Right ventricle myocardium superior (tissue), 1 donor: ENCODE measurements at regions not wholly inside any gene's neighbourhood (a gene's known extent, or its start where the extent isn't known, plus 50 kb on each side); places are given as distances from the start of the nearest gene placed in this dataset.
"Not testable (repeated sequence)": the region's sequence is repeated elsewhere in the genome, so short reads cannot be mapped to it uniquely, and the experiment has no call there.

Experiments
- ATAC-seq: fragments of 200-7000 bp; cut with Tn5 transposase; one replicate; pipeline ENCODE4 v1.9.1; 2020; ENCODE audit warnings: mild to moderate bottlenecking; ENCODE audit not compliant: poor library complexity
- DNase-seq: peaks from one replicate; pipeline ENCODE4 v3.0.0-alpha.2; 2020
- intact Hi-C: fragments of 100-400 bp; cut with DNase I; formaldehyde crosslinking; loops from one replicate; pipeline ENCODE4 v1.11.2; 2022
- donor health status: DM: no; HTN: yes; CAD: no; lungs with severe emphysema.

GRCh38 chr3:84634668-84635067, 324.1 kb upstream of the CADM2 start:
- no peak for DNase-seq
- intact Hi-C loops = no loop called here
- no peak for ATAC-seq

GRCh38 chr3:84637272-84637671, 321.5 kb upstream of the CADM2 start:
- intact Hi-C loops = no loop called here
- no peak for ATAC-seq
- DNase-seq = no peak

- ATAC-seq = no peak
- no peak for DNase-seq
- intact Hi-C loops = no loop called here
Observed at GRCh38 chr3:84666468-84666867, 292.3 kb upstream of the CADM2 start.

- intact Hi-C loops = no loop called here
- ATAC-seq = no peak
- no peak for DNase-seq
Observed at GRCh38 chr3:84679211-84679610, 279.6 kb upstream of the CADM2 start.

GRCh38 chr3:84680700-84681099, 278.1 kb upstream of the CADM2 start:
- intact Hi-C loops = no loop called here
- ATAC-seq = no peak
- DNase-seq = no peak

GRCh38 chr3:84683493-84683892, 275.3 kb upstream of the CADM2 start:
- intact Hi-C loops = no loop called here
- ATAC-seq = no peak
- DNase-seq = no peak

GRCh38 chr3:84685467-84685866, 273.3 kb upstream of the CADM2 start:
- no peak for ATAC-seq
- DNase-seq = no peak
- intact Hi-C loops = no loop called here

GRCh38 chr3:84692261-84692660, 266.5 kb upstream of the CADM2 start:
- intact Hi-C loops = no loop called here
- DNase-seq (no peak), ATAC-seq (no peak)

- DNase-seq, ATAC-seq, intact Hi-C loops: not testable (repeated sequence)
Observed at GRCh38 chr3:84710288-84710687, 248.5 kb upstream of the CADM2 start.

GRCh38 chr3:84717894-84718293, 240.9 kb upstream of the CADM2 start:
- intact Hi-C loops = no loop called here
- no peak for ATAC-seq

GRCh38 chr3:84724877-84725276, 233.9 kb upstream of the CADM2 start:
- no peak for DNase-seq
- intact Hi-C loops = no loop called here
- no peak for ATAC-seq

More at GRCh38 chr3:84717894-84718293, 240.9 kb upstream of the CADM2 start:
- no peak for DNase-seq

GRCh38 chr3:84727616-84728015, 231.2 kb upstream of the CADM2 start:
- ATAC-seq = no peak
- intact Hi-C loops = no loop called here

GRCh38 chr3:84734731-84735130, 224.1 kb upstream of the CADM2 start:
- DNase-seq, ATAC-seq, intact Hi-C loops: not testable (repeated sequence)

More at GRCh38 chr3:84727616-84728015, 231.2 kb upstream of the CADM2 start:
- no peak for DNase-seq

GRCh38 chr3:84738086-84738485, 220.7 kb upstream of the CADM2 start:
- ATAC-seq (no peak), DNase-seq (no peak)
- intact Hi-C loops = no loop called here

- no peak for DNase-seq
- intact Hi-C loops = no loop called here
- no peak for ATAC-seq
Observed at GRCh38 chr3:84742915-84743425, 215.8 kb upstream of the CADM2 start.

GRCh38 chr3:84744130-84744529, 214.7 kb upstream of the CADM2 start:
- no peak for ATAC-seq
- DNase-seq = no peak
- intact Hi-C loops = no loop called here

GRCh38 chr3:84755860-84756259, 202.9 kb upstream of the CADM2 start:
- DNase-seq (no peak), ATAC-seq (no peak)
- intact Hi-C loops = no loop called here

GRCh38 chr3:84759361-84759760, 199.4 kb upstream of the CADM2 start:
- intact Hi-C loops = no loop called here
- ATAC-seq = no peak
- DNase-seq = no peak

- DNase-seq (no peak), ATAC-seq (no peak)
- intact Hi-C loops = no loop called here
Observed at GRCh38 chr3:84772841-84773240, 185.9 kb upstream of the CADM2 start.

- DNase-seq (no peak), ATAC-seq (no peak)
- intact Hi-C loops = no loop called here
Observed at GRCh38 chr3:84783281-84783680, 175.5 kb upstream of the CADM2 start.

- DNase-seq = no peak
- intact Hi-C loops = no loop called here
- ATAC-seq = no peak
Observed at GRCh38 chr3:84789961-84790360, 168.8 kb upstream of the CADM2 start.
